ENCODE measurements at regions not wholly inside any gene's neighbourhood (a gene's known extent, or its start where the extent isn't known, plus 50 kb on each side); places are given as distances from the start of the nearest gene placed in this dataset.
"Not testable (repeated sequence)": the region's sequence is repeated elsewhere in the genome, so short reads cannot be mapped to it uniquely, and the experiment has no call there.

- no peak for DNase-seq
Measured at GRCh38 chr6:8175046-8175777, 72.9 kb upstream of the EEF1E1 start.

- no peak for DNase-seq
Measured at GRCh38 chr6:8174571-8174970, 72.2 kb upstream of the EEF1E1 start.

GRCh38 chr6:8172530-8172929 is 70.2 kb upstream of the EEF1E1 start:
- no peak for DNase-seq

- DNase-seq: no peak
Measured at GRCh38 chr6:8170754-8171153, 68.4 kb upstream of the EEF1E1 start.

- DNase-seq: no peak
Measured at GRCh38 chr6:8170245-8170644, 67.9 kb upstream of the EEF1E1 start.

- no peak for DNase-seq
Measured at GRCh38 chr6:8166156-8166555, 63.8 kb upstream of the EEF1E1 start.

- not testable (repeated sequence) for DNase-seq
Measured at GRCh38 chr6:8165008-8165407, 62.7 kb upstream of the EEF1E1 start.

GRCh38 chr6:8164281-8164680 is 61.9 kb upstream of the EEF1E1 start:
- not testable (repeated sequence) for DNase-seq

GRCh38 chr6:8159966-8160365 is 57.6 kb upstream of the EEF1E1 start:
- no peak for DNase-seq

GRCh38 chr6:8157839-8158238 is 55.5 kb upstream of the EEF1E1 start:
- no peak for DNase-seq

GRCh38 chr6:8155259-8156012 is 53.1 kb upstream of the EEF1E1 start:
- no peak for DNase-seq

Data from C1 segment of cervical spinal cord (tissue), 14 donors.